Nephron (organoid): ENCODE measurements at regions not wholly inside any gene's neighbourhood (a gene's known extent, or its start where the extent isn't known, plus 50 kb on each side); places are given as distances from the start of the nearest gene placed in this dataset.

Experiments used
- H3K27ac Mint-ChIP-seq, 3 experiments: 2 replicates each; pipeline ENCODE4 v1.8.0; 2020; ENCODE audit warnings: mixed read lengths in 3 of 3, mild to moderate bottlenecking in 2 of 3, moderate library complexity in 1 of 3
- H3K27me3 Mint-ChIP-seq: 2 replicates; pipeline ENCODE4 v1.8.0; 2021; ENCODE audit warnings: low read depth, mild to moderate bottlenecking, moderate library complexity, mixed read lengths
- H3K36me3 Mint-ChIP-seq: 2 replicates; pipeline ENCODE4 v1.8.0; 2020; ENCODE audit warnings: low read depth, mixed read lengths
- H3K4me1 Mint-ChIP-seq: 2 replicates; pipeline ENCODE4 v1.8.0; 2020; ENCODE audit warnings: mixed read lengths
- H3K4me3 Mint-ChIP-seq, 3 experiments: 2 replicates each; pipeline ENCODE4 v1.8.0; 2020; ENCODE audit warnings: mild to moderate bottlenecking in 3 of 3, mixed read lengths in 3 of 3, moderate library complexity in 2 of 3
- H3K9me3 Mint-ChIP-seq: 2 replicates; pipeline ENCODE4 v1.8.0; 2020; ENCODE audit warnings: mixed read lengths
- TF ChIP-seq, protein P1 (sequence below), 3 experiments: fragments of 200-600 bp; sonication (generic); IDR thresholded peaks; one replicate each; pipeline ENCODE4 v1.5.0; 2021; ENCODE audit warnings: antibody characterized with exemption in 3 of 3; ENCODE audit not compliant: unreplicated experiment in 3 of 3

DNA sequence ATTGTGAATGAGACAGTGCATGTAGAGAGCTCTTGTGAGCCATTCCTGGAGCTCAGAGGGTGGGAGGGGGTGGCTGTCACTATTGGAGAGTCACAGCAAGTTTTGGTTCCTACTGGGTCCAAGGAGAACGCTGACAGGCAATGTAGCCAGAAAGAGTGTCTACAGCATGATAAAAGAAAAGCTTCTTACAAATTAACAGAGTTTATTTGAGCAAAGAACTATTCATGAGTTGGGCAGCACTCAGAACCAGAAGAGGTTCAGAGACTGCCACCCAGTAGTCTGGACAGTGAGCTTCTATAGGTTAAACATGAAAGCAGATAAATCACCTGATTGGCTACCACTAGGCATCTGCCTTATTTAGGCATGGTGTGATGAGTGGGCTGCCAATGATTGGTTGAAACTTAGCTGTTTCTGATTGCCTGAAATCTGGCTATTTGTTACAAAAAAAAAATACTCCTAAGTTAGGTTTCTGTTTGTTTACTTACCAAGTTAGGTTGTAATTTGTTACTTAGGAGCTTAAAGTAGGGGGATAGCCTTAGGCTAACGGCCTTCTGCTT lies 473.4 kb downstream of the PREX1 start:
- Mint-ChIP-seq H3K9me3 (peaks cover 14% of the 10 kb centered on the region), H3K36me3 (no peaks in the 10 kb centered on the region), H3K4me3 (no peak overlapping the region), H3K4me1 (peaks cover 3% of the 10 kb centered on the region), H3K27ac (no peak overlapping the region), H3K27me3 (peaks cover 9% of the 10 kb centered on the region)
- TF ChIP-seq, protein P1, sequence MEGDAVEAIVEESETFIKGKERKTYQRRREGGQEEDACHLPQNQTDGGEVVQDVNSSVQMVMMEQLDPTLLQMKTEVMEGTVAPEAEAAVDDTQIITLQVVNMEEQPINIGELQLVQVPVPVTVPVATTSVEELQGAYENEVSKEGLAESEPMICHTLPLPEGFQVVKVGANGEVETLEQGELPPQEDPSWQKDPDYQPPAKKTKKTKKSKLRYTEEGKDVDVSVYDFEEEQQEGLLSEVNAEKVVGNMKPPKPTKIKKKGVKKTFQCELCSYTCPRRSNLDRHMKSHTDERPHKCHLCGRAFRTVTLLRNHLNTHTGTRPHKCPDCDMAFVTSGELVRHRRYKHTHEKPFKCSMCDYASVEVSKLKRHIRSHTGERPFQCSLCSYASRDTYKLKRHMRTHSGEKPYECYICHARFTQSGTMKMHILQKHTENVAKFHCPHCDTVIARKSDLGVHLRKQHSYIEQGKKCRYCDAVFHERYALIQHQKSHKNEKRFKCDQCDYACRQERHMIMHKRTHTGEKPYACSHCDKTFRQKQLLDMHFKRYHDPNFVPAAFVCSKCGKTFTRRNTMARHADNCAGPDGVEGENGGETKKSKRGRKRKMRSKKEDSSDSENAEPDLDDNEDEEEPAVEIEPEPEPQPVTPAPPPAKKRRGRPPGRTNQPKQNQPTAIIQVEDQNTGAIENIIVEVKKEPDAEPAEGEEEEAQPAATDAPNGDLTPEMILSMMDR (IDR thresholded peaks at IDR 0.05; ENCODE audit: unreplicated experiment in 3 of 3), result no peak

GRCh38 chr20:48352628-48353027 lies 475.2 kb downstream of the PREX1 start:
- Mint-ChIP-seq H3K27ac (no peak overlapping the region), H3K36me3 (no peaks in the 10 kb centered on the region), H3K9me3 (peaks cover 22% of the 10 kb centered on the region), H3K4me3 (no peak overlapping the region), H3K27me3 (peaks cover 9% of the 10 kb centered on the region), H3K4me1 (peaks cover 5% of the 10 kb centered on the region)
- TF ChIP-seq, protein P1 (IDR thresholded peaks at IDR 0.05; ENCODE audit: unreplicated experiment in 3 of 3), result no peak

DNA sequence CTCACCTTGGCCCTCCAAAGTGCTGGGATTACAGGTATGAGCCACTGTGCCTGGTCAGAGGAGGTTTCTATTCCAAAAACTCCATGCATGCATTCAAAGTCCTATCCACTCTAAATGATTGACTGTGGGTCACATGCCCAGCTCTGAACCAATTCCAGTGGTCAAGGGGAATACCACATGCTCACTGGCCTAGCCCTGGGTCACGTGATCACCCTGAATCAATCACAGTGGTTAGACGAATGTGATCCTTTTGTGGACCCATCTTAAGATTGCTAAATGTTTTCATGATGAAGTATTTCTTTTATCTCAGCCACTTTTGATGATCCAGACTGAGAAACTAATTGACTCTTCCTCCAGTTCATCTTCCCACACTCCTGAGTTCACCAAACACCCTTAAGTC lies 475.8 kb downstream of the PREX1 start:
- peaks cover 5% of the 10 kb centered on the region for H3K4me1 Mint-ChIP-seq

GRCh38 chr20:48350313-48350988 lies 477.3 kb downstream of the PREX1 start:
- TF ChIP-seq, protein P1 (IDR thresholded peaks at IDR 0.05; ENCODE audit: unreplicated experiment in 3 of 3), result peak in 1 of 3 experiments; percentile 9
- Mint-ChIP-seq H3K27me3 (peaks cover 7% of the 10 kb centered on the region), H3K27ac (no peak overlapping the region), H3K36me3 (no peaks in the 10 kb centered on the region), H3K4me3 (no peak overlapping the region), H3K9me3 (peaks cover 24% of the 10 kb centered on the region), H3K4me1 (peaks cover 5% of the 10 kb centered on the region)

More for the DNA sequence above, 475.8 kb downstream of the PREX1 start:
- no peak overlapping the region for H3K4me3 Mint-ChIP-seq
- peaks cover 9% of the 10 kb centered on the region for H3K27me3 Mint-ChIP-seq
- H3K27ac Mint-ChIP-seq, result no peak overlapping the region
- no peaks in the 10 kb centered on the region for H3K36me3 Mint-ChIP-seq
- peaks cover 24% of the 10 kb centered on the region for H3K9me3 Mint-ChIP-seq
- TF ChIP-seq, protein P1 (IDR thresholded peaks at IDR 0.05; ENCODE audit: unreplicated experiment in 3 of 3), result no peak

DNA sequence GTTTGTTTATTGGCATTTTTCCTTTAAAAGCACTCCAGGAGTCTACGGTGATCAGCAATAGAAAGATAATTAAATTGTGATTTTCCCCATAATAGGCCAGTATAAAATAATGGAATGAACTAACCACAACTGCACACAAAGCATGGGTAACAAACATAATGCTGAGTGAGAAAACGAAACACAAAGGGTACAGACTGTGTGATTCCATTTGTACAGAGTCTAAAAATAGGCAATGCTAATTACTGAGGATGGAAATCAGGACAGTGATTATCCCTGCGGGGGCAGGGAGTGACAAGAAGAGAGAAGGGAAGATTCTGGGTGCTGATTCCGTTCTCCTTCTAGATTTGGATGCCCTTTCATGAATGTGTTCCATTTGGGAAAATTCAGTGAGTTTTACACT lies 478.1 kb downstream of the PREX1 start:
- peaks cover 24% of the 10 kb centered on the region for H3K9me3 Mint-ChIP-seq
- H3K27ac Mint-ChIP-seq, result no peak overlapping the region
- no peaks in the 10 kb centered on the region for H3K27me3 Mint-ChIP-seq
- TF ChIP-seq, protein P1 (IDR thresholded peaks at IDR 0.05; ENCODE audit: unreplicated experiment in 3 of 3), result no peak
- H3K4me1 Mint-ChIP-seq, result peaks cover 5% of the 10 kb centered on the region
- no peak overlapping the region for H3K4me3 Mint-ChIP-seq
- H3K36me3 Mint-ChIP-seq, result no peaks in the 10 kb centered on the region

GRCh38 chr20:48348022-48348421 lies 479.8 kb downstream of the PREX1 start:
- H3K27ac Mint-ChIP-seq, result no peak overlapping the region
- TF ChIP-seq, protein P1 (IDR thresholded peaks at IDR 0.05; ENCODE audit: unreplicated experiment in 3 of 3), result no peak
- H3K9me3 Mint-ChIP-seq, result peaks cover 16% of the 10 kb centered on the region
- no peak overlapping the region for H3K4me3 Mint-ChIP-seq
- H3K4me1 Mint-ChIP-seq, result peaks cover 21% of the 10 kb centered on the region
- H3K27me3 Mint-ChIP-seq, result no peaks in the 10 kb centered on the region
- H3K36me3 Mint-ChIP-seq, result no peaks in the 10 kb centered on the region
